Memory B cell (primary cell): ENCODE measurements at regions not wholly inside any gene's neighbourhood (a gene's known extent, or its start where the extent isn't known, plus 50 kb on each side); places are given as distances from the start of the nearest gene placed in this dataset.
A peak's percentile ranks its signal among the peaks of the same experiment; 100 is the strongest.
"Not testable (repeated sequence)": the region's sequence is repeated elsewhere in the genome, so short reads cannot be mapped to it uniquely, and the experiment has no call there.

Source experiments
- ATAC-seq: fragments of 150-1000 bp; cut with Tn5 transposase; 2 replicates; pipeline ENCODE4 v1.10.0; 2021; ENCODE audit warnings: low read depth, mild to moderate bottlenecking, moderate library complexity
- DNase-seq, 2 donors: peaks; one replicate each; pipeline ENCODE4 v3.0.0; 2022; ENCODE audit warnings: low spot score in 2 of 2
- H3K27ac Mint-ChIP-seq: one replicate; pipeline ENCODE4 v1.8.0; 2022; ENCODE audit warnings: mild to moderate bottlenecking, moderate library complexity, mixed read lengths
- H3K27me3 Mint-ChIP-seq: one replicate; pipeline ENCODE4 v1.8.0; 2022; ENCODE audit warnings: mixed read lengths
- H3K36me3 Mint-ChIP-seq: one replicate; pipeline ENCODE4 v1.8.0; 2022; ENCODE audit warnings: mild to moderate bottlenecking, mixed read lengths
- H3K4me1 Mint-ChIP-seq: one replicate; pipeline ENCODE4 v1.8.0; 2022; ENCODE audit warnings: mixed read lengths
- H3K4me3 Mint-ChIP-seq: one replicate; pipeline ENCODE4 v1.8.0; 2022; ENCODE audit warnings: mild to moderate bottlenecking, moderate library complexity, mixed read lengths
- H3K9me3 Mint-ChIP-seq: one replicate; pipeline ENCODE4 v1.8.0; 2022; ENCODE audit warnings: mixed read lengths

GRCh38 chr3:71951842-71952241, 166.9 kb upstream of the PROK2 start:
- DNase-seq (no peak), ATAC-seq (no peak)
- Mint-ChIP-seq H3K4me3 (no peak overlapping the region), H3K36me3 (no peaks in the 10 kb centered on the region), H3K4me1 (peaks cover 3% of the 10 kb centered on the region), H3K27ac (no peak overlapping the region), H3K27me3 (peaks cover 3% of the 10 kb centered on the region), H3K9me3 (no peaks in the 10 kb centered on the region)

- Mint-ChIP-seq H3K27ac (no peak overlapping the region), H3K9me3 (no peaks in the 10 kb centered on the region), H3K27me3 (peaks cover 5% of the 10 kb centered on the region), H3K4me1 (peaks cover 3% of the 10 kb centered on the region), H3K36me3 (no peaks in the 10 kb centered on the region), H3K4me3 (no peak overlapping the region)
- DNase-seq (no peak), ATAC-seq (no peak)
Observed at GRCh38 chr3:71951361-71951760, 166.4 kb upstream of the PROK2 start.

GRCh38 chr3:71949442-71949841, 164.5 kb upstream of the PROK2 start:
- Mint-ChIP-seq H3K27me3 (peaks cover 5% of the 10 kb centered on the region), H3K4me3 (no peak overlapping the region), H3K4me1 (no peaks in the 10 kb centered on the region), H3K9me3 (no peaks in the 10 kb centered on the region), H3K27ac (no peak overlapping the region), H3K36me3 (no peaks in the 10 kb centered on the region)
- DNase-seq (no peak), ATAC-seq (no peak)

- no peak for ATAC-seq
- Mint-ChIP-seq H3K27ac (no peak overlapping the region), H3K27me3 (peaks cover 13% of the 10 kb centered on the region), H3K4me3 (no peak overlapping the region), H3K36me3 (no peaks in the 10 kb centered on the region), H3K9me3 (peaks cover 1% of the 10 kb centered on the region), H3K4me1 (no peaks in the 10 kb centered on the region)
- no peak for DNase-seq
Observed at GRCh38 chr3:71944482-71945065, 159.6 kb upstream of the PROK2 start.

GRCh38 chr3:71942432-71943187, 157.7 kb upstream of the PROK2 start:
- Mint-ChIP-seq H3K27ac (no peak overlapping the region), H3K4me3 (no peak overlapping the region), H3K36me3 (no peaks in the 10 kb centered on the region), H3K9me3 (peaks cover 1% of the 10 kb centered on the region), H3K27me3 (peaks cover 12% of the 10 kb centered on the region), H3K4me1 (no peaks in the 10 kb centered on the region)
- ATAC-seq (no peak), DNase-seq (no peak)

- Mint-ChIP-seq H3K36me3 (no peaks in the 10 kb centered on the region), H3K27ac (no peak overlapping the region), H3K4me1 (no peaks in the 10 kb centered on the region), H3K4me3 (no peak overlapping the region), H3K27me3 (peaks cover 14% of the 10 kb centered on the region), H3K9me3 (peaks cover 1% of the 10 kb centered on the region)
- no peak for ATAC-seq
- no peak for DNase-seq
Observed at GRCh38 chr3:71940486-71940885, 155.5 kb upstream of the PROK2 start.

GRCh38 chr3:71938081-71938480, 153.1 kb upstream of the PROK2 start:
- H3K4me1 Mint-ChIP-seq, result not testable (repeated sequence)
- peak; percentile 71 for ATAC-seq

GRCh38 chr3:71936681-71937080, 151.7 kb upstream of the PROK2 start:
- Mint-ChIP-seq H3K4me3 (no peak overlapping the region), H3K27ac (no peak overlapping the region), H3K27me3 (peaks cover 22% of the 10 kb centered on the region), H3K9me3 (no peaks in the 10 kb centered on the region), H3K36me3 (no peaks in the 10 kb centered on the region), H3K4me1 (peaks cover 7% of the 10 kb centered on the region)
- ATAC-seq (no peak), DNase-seq (no peak)

More at GRCh38 chr3:71938081-71938480, 153.1 kb upstream of the PROK2 start:
- DNase-seq, H3K4me3 Mint-ChIP-seq, H3K36me3 Mint-ChIP-seq, H3K27ac Mint-ChIP-seq, H3K9me3 Mint-ChIP-seq: not testable (repeated sequence)
- H3K27me3 Mint-ChIP-seq, result peaks cover 23% of the 10 kb centered on the region

- Mint-ChIP-seq H3K4me1 (peaks cover 7% of the 10 kb centered on the region), H3K4me3 (no peak overlapping the region), H3K9me3 (no peaks in the 10 kb centered on the region), H3K27me3 (peaks cover 26% of the 10 kb centered on the region), H3K36me3 (no peaks in the 10 kb centered on the region), H3K27ac (no peak overlapping the region)
- ATAC-seq (no peak), DNase-seq (no peak)
Observed at GRCh38 chr3:71934520-71935270, 149.7 kb upstream of the PROK2 start.

- Mint-ChIP-seq H3K4me3 (no peak overlapping the region), H3K9me3 (no peaks in the 10 kb centered on the region)
Observed at GRCh38 chr3:71931922-71932321, 147.0 kb upstream of the PROK2 start.

GRCh38 chr3:71930056-71930991, 145.4 kb upstream of the PROK2 start:
- Mint-ChIP-seq H3K4me3 (no peak overlapping the region), H3K27me3 (peaks cover 30% of the 10 kb centered on the region), H3K9me3 (no peaks in the 10 kb centered on the region), H3K36me3 (no peaks in the 10 kb centered on the region), H3K27ac (no peak overlapping the region), H3K4me1 (peaks cover 13% of the 10 kb centered on the region)
- ATAC-seq (no peak), DNase-seq (no peak)

More at GRCh38 chr3:71931922-71932321, 147.0 kb upstream of the PROK2 start:
- H3K4me1 Mint-ChIP-seq, result peaks cover 7% of the 10 kb centered on the region
- no peaks in the 10 kb centered on the region for H3K36me3 Mint-ChIP-seq
- DNase-seq, result no peak
- no peak overlapping the region for H3K27ac Mint-ChIP-seq
- peak; percentile 62 for ATAC-seq
- peaks cover 26% of the 10 kb centered on the region for H3K27me3 Mint-ChIP-seq

GRCh38 chr3:71928212-71928611, 143.3 kb upstream of the PROK2 start:
- no peak for ATAC-seq
- DNase-seq, result no peak
- Mint-ChIP-seq H3K9me3 (no peaks in the 10 kb centered on the region), H3K4me3 (no peak overlapping the region), H3K4me1 (peaks cover 13% of the 10 kb centered on the region), H3K27me3 (peaks cover 21% of the 10 kb centered on the region), H3K36me3 (no peaks in the 10 kb centered on the region), H3K27ac (no peak overlapping the region)

- H3K27ac Mint-ChIP-seq, result no peak overlapping the region
- peaks cover 13% of the 10 kb centered on the region for H3K4me1 Mint-ChIP-seq
- no peaks in the 10 kb centered on the region for H3K36me3 Mint-ChIP-seq
- no peak for DNase-seq
- H3K27me3 Mint-ChIP-seq, result peaks cover 21% of the 10 kb centered on the region
- no peaks in the 10 kb centered on the region for H3K9me3 Mint-ChIP-seq
- no peak overlapping the region for H3K4me3 Mint-ChIP-seq
- no peak for ATAC-seq
Observed at GRCh38 chr3:71927505-71928066, 142.6 kb upstream of the PROK2 start.
